Gastroesophageal sphincter (tissue), 2 donors: ENCODE measurements at regions not wholly inside any gene's neighbourhood (a gene's known extent, or its start where the extent isn't known, plus 50 kb on each side); places are given as distances from the start of the nearest gene placed in this dataset.

Experiments
- POLR2A ChIP-seq, 2 donors: fragments of 450-650 bp; IDR thresholded peaks; one replicate each; pipeline ENCODE4 v1.6.1; 2017; ENCODE audit warnings: antibody characterized with exemption in 2 of 2, mild to moderate bottlenecking in 2 of 2, moderate library complexity in 1 of 2
- POLR2AphosphoS5 ChIP-seq: sonication (generic); formaldehyde crosslinking; IDR thresholded peaks from one replicate; pipeline ENCODE4 v1.6.1; 2017; ENCODE audit warnings: antibody characterized with exemption

DNA sequence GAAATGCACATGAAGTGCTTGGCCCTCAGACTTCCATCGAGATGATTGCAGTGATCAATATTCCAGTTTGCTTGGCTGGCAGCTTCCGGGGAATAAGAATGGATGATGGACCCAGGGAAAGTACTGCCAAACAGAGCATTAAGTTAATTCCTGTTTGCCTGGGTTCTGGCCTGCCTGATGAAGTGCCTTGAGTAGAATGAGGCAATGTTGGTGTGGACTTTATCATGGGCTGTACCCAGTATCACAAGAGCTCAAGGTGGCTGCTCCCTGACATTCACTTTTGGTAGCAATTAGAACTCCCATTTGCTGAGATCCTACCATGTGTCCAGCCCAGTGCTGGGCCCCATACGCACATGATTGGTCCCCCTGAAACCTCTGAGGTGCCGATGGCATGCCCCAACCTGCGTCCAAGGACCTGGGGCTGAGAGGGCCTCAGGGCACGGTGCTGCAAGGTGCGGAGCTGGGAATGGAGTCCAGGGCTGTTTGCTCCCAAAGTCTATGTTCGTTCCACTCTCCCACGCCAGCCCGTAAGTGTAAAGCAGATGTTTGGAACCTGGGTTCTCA, 80.7 kb downstream of the SLC25A47 start:
- no peak for TF ChIP-seq POLR2A (IDR thresholded peaks at IDR 0.05)
- no peak for TF ChIP-seq POLR2AphosphoS5
